Activated T-helper 1 cell treated with anti-CD3 and anti-CD28 coated beads, Interleukin-2, amount 50 U/mL, for 16 hours (primary cell): ENCODE measurements at regions not wholly inside any gene's neighbourhood (a gene's known extent, or its start where the extent isn't known, plus 50 kb on each side); places are given as distances from the start of the nearest gene placed in this dataset.

Experiments
- DNase-seq, 2 donors: peaks; one replicate each; pipeline ENCODE4 v3.0.0-alpha.2; 2020; ENCODE audit warnings: low read depth in 1 of 2, low spot score in 1 of 2

GRCh38 chr22:48198489-48199459, 1436.3 kb downstream of the TBC1D22A start:
- DNase-seq: no peak

GRCh38 chr22:48197189-48197690, 1434.8 kb downstream of the TBC1D22A start:
- DNase-seq: no peak

- no peak for DNase-seq
Observed at GRCh38 chr22:48192920-48193319, 1430.5 kb downstream of the TBC1D22A start.

GRCh38 chr22:48192071-48192470, 1429.6 kb downstream of the TBC1D22A start:
- no peak for DNase-seq

- no peak for DNase-seq
Observed at GRCh38 chr22:48188231-48188721, 1425.8 kb downstream of the TBC1D22A start.

GRCh38 chr22:48187356-48187755, 1424.9 kb downstream of the TBC1D22A start:
- DNase-seq: no peak

GRCh38 chr22:48186146-48186790, 1423.8 kb downstream of the TBC1D22A start:
- no peak for DNase-seq

- no peak for DNase-seq
Observed at GRCh38 chr22:48185071-48186055, 1422.9 kb downstream of the TBC1D22A start.

GRCh38 chr22:48182846-48183805, 1420.7 kb downstream of the TBC1D22A start:
- DNase-seq: no peak

- DNase-seq: no peak
Observed at GRCh38 chr22:48182031-48182430, 1419.6 kb downstream of the TBC1D22A start.

GRCh38 chr22:48181263-48181955, 1419.0 kb downstream of the TBC1D22A start:
- no peak for DNase-seq

- DNase-seq: no peak
Observed at GRCh38 chr22:48180631-48181030, 1418.2 kb downstream of the TBC1D22A start.

GRCh38 chr22:48179571-48180546, 1417.4 kb downstream of the TBC1D22A start:
- DNase-seq: no peak

GRCh38 chr22:48178536-48178935, 1416.1 kb downstream of the TBC1D22A start:
- DNase-seq: no peak

- DNase-seq: no peak
Observed at GRCh38 chr22:48177631-48178030, 1415.2 kb downstream of the TBC1D22A start.

- no peak for DNase-seq
Observed at GRCh38 chr22:48175721-48176120, 1413.3 kb downstream of the TBC1D22A start.

- DNase-seq: no peak
Observed at GRCh38 chr22:48173773-48174160, 1411.3 kb downstream of the TBC1D22A start.
